HCT116 (cell line): ENCODE measurements at regions not wholly inside any gene's neighbourhood (a gene's known extent, or its start where the extent isn't known, plus 50 kb on each side); places are given as distances from the start of the nearest gene placed in this dataset.

ENCODE experiments used
- ATAC-seq: fragments of 200-7000 bp; cut with Tn5 transposase; 2 replicates; pipeline ENCODE4 v1.9.1; 2020; ENCODE audit warnings: mild to moderate bottlenecking, moderate library complexity
- BruUV-seq: library from RNA; stranded (reverse); fragments of 400-500 nt; replicated peaks from 2 replicates; lab custom pipeline; 2021; lab: Mats Ljungman, UMichigan
- CTCF ChIA-PET: fragments of 300-600 bp; sonication (Branson Sonifier 250); formaldehyde crosslinking; loops from one replicate; lab custom pipeline; 2021; ENCODE audit warnings: antibody characterized with exemption; lab: Charles Lee
- POLR2A ChIA-PET: fragments of 300-600, 350-600 bp; sonication (Branson Sonifier 250); formaldehyde crosslinking; loops from one replicate; lab custom pipeline; 2021; ENCODE audit warnings: antibody characterized with exemption; lab: Charles Lee
- RAD21 ChIA-PET, 2 experiments: fragments of 300-600 bp; sonication (Branson Sonifier 250); formaldehyde crosslinking; loops; one replicate each; lab custom pipeline; 2023; ENCODE audit warnings: low total read pairs in 2 of 2; ENCODE audit not compliant: uncharacterized antibody in 2 of 2, unreplicated experiment in 2 of 2, low non-redundant PET in 1 of 2; lab: Charles Lee
- DNase-seq: peaks from one replicate; pipeline ENCODE4 v3.0.0-alpha.2; 2010; ENCODE audit warnings: low read depth, low spot score
- H2AFZ ChIP-seq: fragments of 200-600 bp; shearing (Covaris generic), sonication (generic); 2 replicates; pipeline ENCODE4 v1.6.1; 2017; ENCODE audit warnings: low read depth, mixed run types, mixed read lengths, antibody characterized with exemption, low read length; ENCODE audit not compliant: poor library complexity, severe bottlenecking
- H3K27ac ChIP-seq: 2 replicates; pipeline ENCODE4 v1.5.1; 2012; ENCODE audit warnings: low read depth, low read length
- H3K27me3 ChIP-seq: fragments of 200-600 bp; sonication (generic); 2 replicates; pipeline ENCODE4 v1.6.1; 2016; ENCODE audit warnings: mixed run types, low read length, mixed read lengths; ENCODE audit not compliant: insufficient read depth
- H3K36me3 ChIP-seq, 2 experiments: fragments of 200-500 bp in 1 of 2; fragments of 200-600 bp in 1 of 2; sonication (Bioruptor generic) in 1 of 2; sonication (generic) in 1 of 2; 2 replicates each; pipeline versions ENCODE4 v1.5.1 to v1.6.1; 2014 to 2016; ENCODE audit warnings: low read length in 2 of 2, inconsistent platforms in 1 of 2, mixed read lengths in 1 of 2, mixed run types in 1 of 2; ENCODE audit not compliant: insufficient read depth in 2 of 2, control insufficient read depth in 1 of 2
- H3K4me1 ChIP-seq, 2 experiments: fragments of 200-600 bp in 1 of 2; sonication (generic) in 1 of 2; 2 replicates each; pipeline versions ENCODE4 v1.5.1 to v1.6.1; 2012 to 2017; ENCODE audit warnings: low read length in 2 of 2, inconsistent platforms in 1 of 2, mild to moderate bottlenecking in 1 of 2, mixed read lengths in 1 of 2, mixed run types in 1 of 2, moderate library complexity in 1 of 2; ENCODE audit not compliant: insufficient read depth in 2 of 2, control insufficient read depth in 1 of 2
- H3K4me2 ChIP-seq: fragments of 200-600 bp; sonication (generic); 2 replicates; pipeline ENCODE4 v1.6.1; 2017; ENCODE audit warnings: mixed run types, low read length, mixed read lengths
- H3K4me3 ChIP-seq, 2 experiments: fragments of 200-600 bp in 1 of 2; sonication (generic) in 1 of 2; replicated peaks in 1 of 2; 2 replicates each; pipeline ENCODE4 v1.5.1; 2011 to 2016; ENCODE audit warnings: low read length in 2 of 2, control low read depth in 1 of 2, low read depth in 1 of 2, mild to moderate bottlenecking in 1 of 2, mixed read lengths in 1 of 2, mixed run types in 1 of 2
- H3K79me2 ChIP-seq: fragments of 200-600 bp; sonication (generic); 2 replicates; pipeline ENCODE4 v1.6.1; 2017; ENCODE audit warnings: mild to moderate bottlenecking, mixed run types, low read length, moderate library complexity, mixed read lengths; ENCODE audit not compliant: insufficient read depth
- H3K9ac ChIP-seq: fragments of 200-600 bp; sonication (generic); 2 replicates; pipeline ENCODE4 v1.6.1; 2016; ENCODE audit warnings: low read length, mixed read lengths
- H3K9me2 ChIP-seq: fragments of 200-600 bp; sonication (generic), shearing (Covaris generic); 2 replicates; pipeline ENCODE4 v1.6.1; 2017; ENCODE audit warnings: mixed run types, mild to moderate bottlenecking, moderate library complexity; ENCODE audit not compliant: insufficient read depth
- H3K9me3 ChIP-seq, 2 experiments: fragments of 200-500 bp in 1 of 2; fragments of 200-600 bp in 1 of 2; sonication (Bioruptor generic) in 1 of 2; sonication (generic) in 1 of 2; 2 replicates each; pipeline ENCODE4 v1.6.1; 2014 to 2017; ENCODE audit warnings: low read length in 2 of 2, mixed read lengths in 2 of 2, inconsistent platforms in 1 of 2, low read depth in 1 of 2, mild to moderate bottlenecking in 1 of 2, mixed run types in 1 of 2, moderate library complexity in 1 of 2; ENCODE audit not compliant: control insufficient read depth in 1 of 2, insufficient read depth in 1 of 2
- H4K20me1 ChIP-seq: fragments of 200-600 bp; sonication (generic), shearing (Covaris generic); 2 replicates; pipeline ENCODE4 v1.6.1; 2017; ENCODE audit warnings: mixed run types, mild to moderate bottlenecking, moderate library complexity; ENCODE audit not compliant: insufficient read depth
- ATF3 ChIP-seq: IDR thresholded peaks from 2 replicates; pipeline ENCODE4 v1.6.1; 2012
- CBX3 ChIP-seq: IDR thresholded peaks from 2 replicates; pipeline ENCODE4 v1.6.1; 2012; ENCODE audit warnings: low read depth
- EZH2 ChIP-seq: fragments of 200-600 bp; sonication (generic); IDR thresholded peaks from 2 replicates; pipeline ENCODE4 v1.6.1; 2017; ENCODE audit warnings: antibody characterized with exemption, mixed run types
- EZH2phosphoT487 ChIP-seq: fragments of 200-600 bp; IDR thresholded peaks from 2 replicates; pipeline ENCODE4 v1.6.1; 2018; ENCODE audit warnings: antibody characterized with exemption, borderline replicate concordance
- MAX ChIP-seq: IDR thresholded peaks from 2 replicates; pipeline ENCODE4 v1.6.1; 2012
- POLR2A ChIP-seq: IDR thresholded peaks from 2 replicates; pipeline ENCODE4 v1.7.0; 2011; ENCODE audit warnings: borderline replicate concordance; ENCODE audit not compliant: insufficient read depth, insufficient read length; ENCODE audit errors: extremely low read depth
- RAD21 ChIP-seq: IDR thresholded peaks from 2 replicates; pipeline ENCODE4 v1.6.1; 2012; ENCODE audit warnings: low read depth, mild to moderate bottlenecking
- SP1 ChIP-seq: IDR thresholded peaks from 2 replicates; pipeline ENCODE4 v1.6.1; 2012; ENCODE audit warnings: low read depth
- TCF7L2 ChIP-seq: IDR thresholded peaks from 2 replicates; pipeline ENCODE4 v1.7.0; 2011; ENCODE audit warnings: borderline replicate concordance, inconsistent platforms; ENCODE audit not compliant: insufficient read depth, insufficient read length; ENCODE audit errors: extremely low read depth
- ZBTB33 ChIP-seq: IDR thresholded peaks from 2 replicates; pipeline ENCODE4 v1.6.1; 2011; ENCODE audit warnings: mild to moderate bottlenecking, low read length, moderate library complexity; ENCODE audit not compliant: insufficient replicate concordance; ENCODE audit errors: extremely low read depth
- ZNF274 ChIP-seq: fragments of 200-500 bp; sonication (Bioruptor generic); IDR thresholded peaks from 2 replicates; pipeline ENCODE4 v1.6.1; 2014; ENCODE audit warnings: mild to moderate bottlenecking, low read depth, low read length, inconsistent platforms
- intact Hi-C: fragments of 100-400 bp; cut with micrococcal nuclease; formaldehyde crosslinking; loops from 2 replicates; pipeline ENCODE4 v1.10.0; 2022

- no TSS peak for BruUV-seq
- intact Hi-C loops = no loop called here
- no peak for ATAC-seq
Measured at GRCh38 chr3:86173401-86173800, 817.5 kb downstream of the VGLL3 start.

More at GRCh38 chr3:86173401-86173800, 817.5 kb downstream of the VGLL3 start:
- H3K27ac ChIP-seq = no peak overlapping the region
- H2AFZ ChIP-seq = no peak overlapping the region
- H3K4me2 ChIP-seq = no peak overlapping the region
- H3K27me3 ChIP-seq = no peaks in the 10 kb centered on the region
- H4K20me1 ChIP-seq = no peaks in the 10 kb centered on the region
- no peaks in the 10 kb centered on the region for H3K4me1 ChIP-seq
- H3K4me3 ChIP-seq = no peak overlapping the region
- ChIA-PET CTCF (no interaction called here), POLR2A (no interaction called here), RAD21 (no interaction called here)
- TF ChIP-seq MAX (no peak), ATF3 (no peak), CBX3 (no peak), EZH2phosphoT487 (no peak), ZNF274 (no peak), POLR2A (no peak), RAD21 (no peak), ZBTB33 (no peak), TCF7L2 (no peak), SP1 (no peak), EZH2 (no peak)
- H3K9me3 ChIP-seq = peaks cover 22 to 28% of the 10 kb centered on the region in 2 experiments; a peak in 2 of 4 replicates
- H3K36me3 ChIP-seq = no peaks in the 10 kb centered on the region
- H3K79me2 ChIP-seq = no peaks in the 10 kb centered on the region
- no peak overlapping the region for H3K9ac ChIP-seq
- DNase-seq = no peak
- H3K9me2 ChIP-seq = no peaks in the 10 kb centered on the region
